ENCODE measurements at regions not wholly inside any gene's neighbourhood (a gene's known extent, or its start where the extent isn't known, plus 50 kb on each side); places are given as distances from the start of the nearest gene placed in this dataset.

DNA sequence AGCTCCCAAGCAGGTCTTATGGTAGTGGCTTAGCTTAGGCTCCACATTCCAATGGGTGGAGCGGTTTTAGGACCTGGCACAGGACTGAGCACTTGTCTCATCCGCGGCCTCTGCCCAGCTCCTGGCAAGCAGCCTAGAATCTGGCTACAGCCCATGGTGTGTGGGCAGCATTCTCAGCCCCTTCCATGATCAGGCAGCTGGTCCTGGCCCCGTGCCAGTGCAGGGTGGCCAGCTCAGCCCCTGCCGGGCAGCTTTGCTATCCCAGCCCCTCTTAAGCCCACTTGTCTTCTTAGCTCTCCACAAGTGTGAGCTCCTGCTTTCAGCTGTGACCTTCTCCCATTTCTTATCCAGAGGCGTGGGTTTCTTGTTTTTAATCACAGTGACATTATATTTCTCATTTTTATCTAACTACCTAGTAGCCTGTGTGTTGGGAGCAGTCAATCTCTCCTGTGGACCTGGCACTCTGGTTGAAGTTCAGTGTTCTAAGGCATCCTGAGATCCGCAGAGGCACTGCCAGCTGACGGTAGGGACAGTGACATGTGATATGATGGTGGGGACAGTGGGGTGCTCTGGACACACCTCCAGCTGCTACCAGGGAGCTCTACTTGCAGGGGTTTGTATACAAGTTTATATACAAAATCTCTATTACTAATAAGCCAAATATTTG, 84.5 kb upstream of the PRNP start:
- no peak for DNase-seq (ENCODE audit: low read depth in 2 of 3, low spot score in 2 of 3)

DNA sequence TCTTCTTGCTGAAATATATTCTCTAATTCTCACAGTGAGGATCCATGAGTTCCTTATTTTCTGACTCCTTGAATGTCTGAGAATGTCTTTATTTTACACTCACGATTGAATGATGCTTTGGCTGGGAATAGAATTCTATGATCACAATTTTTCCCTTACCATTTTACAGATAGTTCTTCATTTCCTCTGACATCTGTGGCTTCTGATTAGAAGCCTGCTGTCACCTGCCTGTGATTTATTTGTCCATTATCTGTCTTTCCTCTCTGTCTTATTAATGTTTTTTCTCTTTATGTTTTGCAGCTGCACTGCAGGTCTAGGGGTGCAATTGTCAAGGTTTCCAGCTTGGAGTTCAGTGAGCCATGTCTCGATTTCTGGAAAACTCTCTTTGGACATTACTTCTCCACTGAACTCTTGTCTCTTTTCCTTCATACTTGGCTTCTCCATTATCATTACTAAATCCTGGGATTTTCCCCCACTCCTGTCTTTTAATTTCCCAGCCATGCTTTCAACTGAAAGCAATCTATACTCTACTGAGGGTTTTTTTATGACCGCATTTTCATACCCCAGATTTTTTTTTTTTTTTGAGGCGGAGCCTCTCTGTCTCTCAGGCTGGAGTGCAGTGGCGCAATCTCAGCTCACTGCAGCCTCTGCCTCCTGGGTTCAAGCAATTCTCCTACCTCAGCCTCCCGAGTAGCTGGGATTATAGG, 85.8 kb upstream of the PRNP start:
- DNase-seq (ENCODE audit: low read depth in 2 of 3, low spot score in 2 of 3): no peak

DNA sequence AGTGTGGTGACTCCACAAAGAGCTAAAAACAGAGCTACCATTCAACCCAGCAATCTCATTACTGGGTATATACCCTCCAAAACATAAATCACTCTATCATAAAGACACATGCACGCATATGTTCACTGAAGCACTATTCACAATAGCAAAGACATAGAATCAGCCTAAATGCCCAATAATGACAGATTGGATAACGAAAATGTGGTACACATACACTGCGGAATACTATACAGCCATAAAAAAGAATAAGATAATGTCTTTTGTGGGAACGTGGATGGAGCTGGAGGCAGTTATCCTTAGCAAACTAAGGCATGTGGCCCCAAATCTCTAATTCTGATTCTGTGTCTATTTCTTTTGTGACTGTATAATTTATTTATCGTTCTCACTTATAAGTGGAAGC, 89.0 kb upstream of the PRNP start:
- DNase-seq (ENCODE audit: low read depth in 2 of 3, low spot score in 2 of 3): no peak

DNA sequence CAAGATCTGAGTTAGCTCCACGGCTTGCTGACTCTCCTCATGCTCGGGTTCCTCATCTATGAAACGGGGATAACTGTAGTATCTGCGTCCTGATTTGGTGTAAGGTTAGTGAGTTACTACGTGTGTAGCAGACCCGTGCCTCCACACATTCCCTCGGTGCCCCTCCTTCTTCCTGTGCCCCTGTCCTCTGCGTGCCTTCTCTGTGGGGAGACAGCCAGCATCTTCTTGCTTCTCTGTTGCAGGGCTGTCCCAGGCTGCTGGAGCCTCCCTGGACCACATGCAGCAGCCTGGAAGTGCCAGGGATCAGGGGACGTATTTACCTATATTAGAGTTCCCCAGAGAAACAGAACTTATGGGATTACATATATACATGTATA, 93.1 kb upstream of the PRNP start:
- DNase-seq (ENCODE audit: low read depth in 2 of 3, low spot score in 2 of 3): no peak

DNA sequence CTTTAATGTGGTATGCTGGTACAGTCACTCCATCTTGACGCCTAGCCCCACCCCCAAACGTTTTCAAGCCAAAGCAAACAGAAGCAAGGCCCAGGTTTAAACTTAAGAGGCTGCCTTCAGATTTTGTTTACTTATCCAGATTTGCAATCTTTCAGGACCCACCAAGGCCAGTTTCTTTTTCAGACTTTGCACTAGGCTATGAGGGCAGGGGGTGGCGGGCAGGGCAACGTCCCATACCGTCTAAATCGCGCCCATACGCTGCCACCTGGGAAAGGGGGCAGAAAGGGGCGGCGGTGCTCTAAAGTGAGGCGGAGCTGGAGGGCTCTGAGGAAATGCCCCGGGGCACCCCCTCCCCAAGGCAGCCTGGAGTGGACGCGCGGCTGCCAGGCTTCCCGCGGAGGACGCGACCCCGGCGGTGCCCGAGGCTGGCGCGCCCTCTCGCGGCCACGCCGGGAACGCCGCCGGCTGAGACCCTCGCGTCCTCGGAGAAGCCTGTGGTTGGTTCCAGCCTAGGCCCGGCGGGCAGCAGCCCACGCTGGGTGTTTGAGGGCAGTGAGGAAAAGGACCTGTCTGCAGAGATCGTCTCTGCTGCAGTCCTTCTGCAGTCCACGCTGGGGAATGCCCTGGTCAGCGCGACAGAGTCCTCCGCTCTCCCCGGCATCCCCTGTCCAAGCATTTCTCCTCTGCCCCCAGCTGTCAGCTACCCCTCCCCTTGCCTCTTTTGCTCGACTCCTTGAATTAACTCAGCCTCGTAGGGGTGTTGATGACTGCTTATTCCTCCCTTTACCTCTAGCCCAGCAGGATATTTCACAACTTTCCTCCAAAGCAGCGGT, 93.7 kb upstream of the PRNP start:
- DNase-seq (ENCODE audit: low read depth in 2 of 3, low spot score in 2 of 3): peak; percentile 34 to 48 (median 39)

DNA sequence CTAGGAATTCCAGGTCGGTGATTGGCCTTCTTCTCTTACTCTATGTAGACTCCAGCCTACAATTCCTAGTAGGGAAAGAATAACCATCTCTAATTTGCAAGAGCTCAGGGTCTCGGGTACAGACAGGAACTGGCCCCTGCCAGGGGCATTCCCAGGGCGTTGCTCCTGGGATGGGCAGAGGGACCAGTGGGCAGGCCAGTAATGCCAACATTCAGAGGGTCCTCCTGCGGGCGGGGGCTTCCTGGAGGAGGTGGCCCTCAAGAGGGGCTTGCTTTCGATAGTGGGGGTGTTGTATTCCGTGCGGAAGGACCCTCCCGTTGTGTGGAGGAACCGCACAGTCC, 94.3 kb upstream of the PRNP start:
- no peak for DNase-seq (ENCODE audit: low read depth in 2 of 3, low spot score in 2 of 3)

DNA sequence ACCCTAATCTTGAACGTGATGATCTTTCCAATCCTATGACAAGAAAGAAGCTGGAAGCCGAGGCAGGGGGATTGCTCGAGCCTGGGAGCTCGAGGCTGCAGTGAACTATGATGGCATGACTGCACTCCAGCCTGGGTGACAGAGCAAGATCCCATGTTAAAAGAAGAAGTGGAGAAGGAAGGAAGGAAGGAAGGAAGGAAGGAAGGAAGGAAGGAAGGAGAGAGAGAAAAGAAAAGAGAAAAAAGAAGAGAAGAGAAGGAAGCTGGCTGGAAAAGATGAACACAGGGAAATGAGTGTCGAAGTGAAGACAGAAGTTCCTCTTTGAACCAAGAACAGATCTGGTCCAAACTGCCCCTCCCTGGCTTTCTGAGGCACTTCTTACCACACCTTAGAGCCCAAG, 100.5 kb upstream of the PRNP start:
- no peak for DNase-seq (ENCODE audit: low read depth in 2 of 3, low spot score in 2 of 3)

DNA sequence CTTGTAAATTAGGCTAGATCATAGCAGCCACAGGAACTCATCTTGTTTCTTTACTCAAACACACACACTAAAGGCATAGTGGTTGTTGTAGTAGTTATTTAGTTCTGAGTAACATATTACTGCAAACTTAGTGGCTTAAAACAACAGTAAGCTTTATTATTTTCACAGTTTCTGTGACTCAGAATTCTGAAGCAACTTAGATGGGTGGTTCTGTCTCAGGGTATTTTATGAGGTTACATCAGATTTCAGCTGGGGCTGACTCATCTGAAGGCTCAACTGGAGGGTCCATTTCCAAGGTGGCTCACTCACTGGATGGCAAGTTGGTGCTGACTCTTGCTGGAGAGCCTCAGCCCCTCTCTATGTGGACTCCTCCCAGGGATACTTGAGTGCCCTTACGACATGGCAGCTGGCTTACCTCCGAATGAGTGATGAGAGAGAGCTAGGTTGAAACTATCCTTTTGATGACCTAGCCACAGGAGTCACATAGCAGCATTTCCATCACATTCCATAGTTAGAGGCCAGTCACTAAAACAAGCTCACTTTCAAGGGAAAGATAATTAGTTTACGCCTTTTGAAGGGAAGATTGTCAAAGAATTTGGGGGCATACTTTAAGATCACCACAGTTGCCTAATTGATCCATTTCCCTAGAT, 101.0 kb upstream of the PRNP start:
- no peak for DNase-seq (ENCODE audit: low read depth in 2 of 3, low spot score in 2 of 3)

DNA sequence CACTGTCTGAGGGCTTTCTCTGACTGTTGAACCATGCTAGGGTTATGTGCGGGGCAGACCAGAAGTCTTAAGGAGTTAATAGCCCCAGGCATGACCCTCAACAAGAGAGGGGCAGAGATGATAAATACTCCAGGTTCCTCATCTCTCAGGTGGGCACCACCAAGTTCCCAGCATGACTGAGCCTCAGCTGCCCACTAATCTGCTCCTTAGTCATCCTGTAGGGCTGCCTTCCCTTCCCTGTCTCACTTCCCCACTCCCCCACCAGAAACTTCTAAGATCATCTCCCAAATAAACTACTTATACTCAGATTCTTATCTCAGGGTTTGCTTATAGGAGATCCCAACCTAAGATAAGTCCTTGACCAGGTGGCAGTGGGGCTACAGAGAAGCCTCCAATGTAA, 101.7 kb upstream of the PRNP start:
- DNase-seq (ENCODE audit: low read depth in 2 of 3, low spot score in 2 of 3): no peak

DNA sequence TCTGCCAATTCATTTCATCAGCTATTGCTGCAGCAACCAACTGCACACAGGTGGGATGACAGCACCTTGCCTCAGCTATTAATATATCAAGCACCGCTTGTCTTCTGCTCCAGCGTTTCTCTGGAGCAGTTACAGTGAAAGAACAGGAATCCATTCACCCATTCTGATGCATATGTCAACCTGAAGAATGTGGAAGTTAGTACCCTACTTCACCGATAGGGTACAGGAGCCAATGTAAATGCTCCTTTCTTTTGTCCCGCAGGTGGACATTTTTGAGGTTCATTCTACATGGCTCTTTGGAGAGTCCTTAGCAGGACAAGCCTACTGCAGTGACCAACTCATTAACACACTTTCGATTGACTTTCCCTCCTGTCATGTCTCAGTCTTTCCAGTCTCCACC, 104.4 kb upstream of the PRNP start:
- no peak for DNase-seq (ENCODE audit: low read depth in 2 of 3, low spot score in 2 of 3)

DNA sequence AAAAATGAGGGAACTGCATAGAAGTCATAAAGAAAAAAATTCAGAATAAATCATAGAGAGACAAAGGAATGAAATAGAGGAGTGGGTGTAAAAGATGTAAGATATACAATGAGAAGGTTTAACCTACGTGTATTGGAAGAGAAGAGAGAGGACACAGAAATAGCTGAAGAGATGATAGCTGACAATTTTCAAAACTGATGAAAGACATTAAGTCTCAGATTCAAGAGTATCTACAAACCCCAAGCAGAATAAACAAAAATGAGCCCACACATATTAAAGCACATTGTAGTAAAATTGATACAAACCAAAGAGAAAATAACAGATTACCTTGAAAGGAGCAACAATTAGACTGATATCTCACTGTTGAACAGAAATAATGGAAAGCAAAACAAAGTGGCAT, 107.9 kb upstream of the PRNP start:
- no peak for DNase-seq (ENCODE audit: low read depth in 2 of 3, low spot score in 2 of 3)

DNA sequence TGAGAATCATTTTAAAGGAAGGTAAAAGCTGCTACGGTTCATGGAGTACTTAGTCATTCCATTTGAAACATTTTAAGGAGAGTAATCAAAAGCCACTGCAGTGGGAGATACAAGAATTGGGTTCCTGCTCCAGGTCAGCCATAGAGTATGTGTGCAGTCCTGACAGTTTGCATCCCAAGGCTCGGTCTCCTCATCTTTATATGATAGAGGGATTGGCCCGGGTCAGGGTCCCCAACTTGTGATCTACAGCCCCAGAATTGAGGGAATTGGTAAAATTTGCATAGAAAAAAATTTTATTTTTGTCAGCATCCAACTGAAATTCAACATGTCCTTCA, 111.9 kb upstream of the PRNP start:
- no peak for DNase-seq (ENCODE audit: low read depth in 2 of 3, low spot score in 2 of 3)

DNA sequence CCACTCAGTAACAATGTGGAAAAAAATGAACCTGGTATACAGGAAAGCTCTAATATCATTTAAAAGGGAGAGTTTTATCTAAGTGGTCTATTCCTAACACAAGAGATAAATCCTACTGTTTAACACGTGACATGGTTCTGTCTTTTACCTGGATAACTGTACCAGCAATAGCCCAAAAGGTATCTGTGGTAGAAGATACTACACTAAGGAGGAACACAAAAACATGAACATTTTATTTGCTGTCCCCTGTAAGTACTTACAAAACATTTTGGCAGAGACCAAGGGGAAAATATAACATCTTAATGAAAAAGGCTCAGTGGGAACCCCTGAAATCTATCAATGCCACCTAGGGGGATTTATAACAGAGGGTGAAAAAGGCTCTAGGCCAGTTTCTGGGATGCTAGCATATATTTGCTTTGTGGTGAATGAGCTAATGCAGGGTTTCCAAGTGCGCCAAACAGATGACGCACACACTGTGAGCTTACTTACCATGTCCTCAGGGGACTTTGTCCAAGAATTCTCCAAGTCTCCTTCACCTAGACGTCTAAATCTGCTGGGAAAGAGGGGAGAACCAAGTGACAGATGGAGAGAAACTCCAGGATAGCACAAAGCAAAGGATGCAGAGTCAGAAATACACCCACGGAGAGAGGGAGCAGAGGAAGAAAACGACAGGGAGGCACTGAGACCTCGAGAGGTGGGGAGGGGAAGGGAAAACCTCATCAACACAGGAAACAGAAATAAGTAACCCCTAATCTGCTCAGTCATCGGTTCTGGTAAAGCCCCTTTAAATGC, 112.5 kb upstream of the PRNP start:
- DNase-seq (ENCODE audit: low read depth in 2 of 3, low spot score in 2 of 3): no peak

DNA sequence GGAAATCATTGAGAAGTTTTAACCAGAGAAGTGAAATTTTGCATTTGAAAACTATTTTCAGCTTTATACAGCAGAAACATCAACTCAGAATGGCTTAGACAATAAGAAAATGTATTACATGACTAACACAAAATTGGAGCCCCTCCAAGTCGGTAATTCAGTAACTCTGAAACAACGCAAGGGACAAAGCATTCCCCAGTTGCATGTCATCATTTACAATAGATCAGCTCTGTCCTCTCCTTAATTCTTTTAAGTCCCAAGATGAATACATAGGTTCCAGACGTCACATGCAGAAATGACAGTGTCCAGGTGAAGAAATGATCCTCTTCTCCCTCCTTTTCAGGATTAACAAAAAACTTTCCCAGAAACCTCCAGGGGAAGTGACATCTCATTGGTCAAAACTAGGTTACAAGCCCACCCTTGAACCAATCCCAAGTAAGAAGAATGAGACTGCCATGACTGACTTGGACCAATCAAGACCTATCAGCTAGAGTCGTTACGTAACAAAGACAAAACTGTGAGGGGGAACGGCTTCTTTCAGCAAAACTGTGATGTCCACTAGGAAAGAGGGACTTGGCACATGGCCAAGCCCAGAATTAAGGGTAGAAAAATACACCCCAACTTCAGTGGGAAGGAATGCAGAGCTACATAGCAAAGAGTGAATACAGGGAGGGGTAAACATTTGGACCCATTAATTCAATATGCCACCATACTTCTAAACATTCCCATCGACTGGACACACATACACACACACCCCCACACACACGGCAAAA, 114.3 kb upstream of the PRNP start:
- DNase-seq (ENCODE audit: low read depth in 2 of 3, low spot score in 2 of 3): no peak

DNA sequence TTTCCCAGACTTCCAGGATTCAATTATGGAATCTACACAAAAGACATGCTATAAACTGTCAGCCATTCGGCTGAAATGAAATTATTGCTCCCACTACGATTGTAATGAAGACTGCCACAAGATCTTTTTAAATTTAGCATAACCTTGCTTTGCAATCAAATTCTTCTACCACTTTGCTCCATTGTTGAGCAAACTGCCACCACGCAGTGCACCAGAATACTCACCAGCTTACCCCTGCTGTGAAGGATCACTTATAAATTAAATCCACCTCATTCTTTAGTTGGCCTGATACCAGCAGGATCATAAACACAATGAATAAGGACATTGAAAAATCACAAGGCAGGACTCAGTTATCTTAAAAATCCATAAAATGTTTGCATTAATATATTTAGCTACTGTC, 116.4 kb upstream of the PRNP start:
- no peak for DNase-seq (ENCODE audit: low read depth in 2 of 3, low spot score in 2 of 3)

DNA sequence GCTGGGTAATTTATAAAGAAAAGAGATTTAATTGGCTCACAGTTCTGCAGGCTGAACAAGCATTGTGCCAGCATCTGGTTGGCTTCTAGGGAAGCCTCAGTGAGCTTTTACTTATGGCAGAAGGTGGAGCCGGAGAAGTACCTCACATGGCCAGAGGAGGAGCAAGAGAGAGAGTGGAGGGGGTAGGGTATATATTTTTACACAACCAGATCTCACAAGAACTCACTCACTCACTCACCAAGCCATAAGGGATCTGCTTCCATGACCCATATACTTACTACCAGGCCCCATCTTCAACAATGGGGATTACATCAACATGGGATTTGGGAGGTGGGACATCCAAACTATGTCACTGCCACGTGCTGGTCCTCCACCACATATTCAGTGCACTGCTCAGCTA, 117.2 kb upstream of the PRNP start:
- no peak for DNase-seq (ENCODE audit: low read depth in 2 of 3, low spot score in 2 of 3)

DNA sequence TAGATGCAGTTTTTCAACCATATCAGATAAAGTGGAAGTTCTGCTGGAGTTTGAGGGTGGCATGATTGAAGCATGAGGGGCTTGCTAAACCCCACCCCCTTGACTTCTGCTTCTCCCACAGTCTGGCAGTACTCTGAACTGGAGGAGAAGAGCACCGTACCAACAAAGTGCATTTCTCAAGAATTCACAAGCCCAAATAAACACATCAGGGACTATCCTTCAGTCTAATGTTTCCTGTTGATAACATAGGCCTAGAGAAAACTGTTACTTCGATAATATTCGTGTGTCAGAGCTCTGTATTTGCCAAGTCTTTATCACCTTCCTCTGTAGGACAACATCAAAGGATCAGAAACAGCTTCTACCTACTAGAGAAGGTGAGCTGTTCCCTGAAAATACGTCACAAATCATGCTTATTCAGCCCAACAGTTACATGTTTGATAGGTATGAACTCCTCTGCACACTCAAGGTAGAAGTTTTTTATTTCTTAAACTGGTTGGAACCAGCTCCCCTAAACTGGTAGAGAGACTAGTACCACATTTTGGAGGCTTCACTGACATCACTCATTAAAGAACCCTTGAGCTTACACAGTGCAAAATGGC, 117.8 kb upstream of the PRNP start:
- no peak for DNase-seq (ENCODE audit: low read depth in 2 of 3, low spot score in 2 of 3)

DNA sequence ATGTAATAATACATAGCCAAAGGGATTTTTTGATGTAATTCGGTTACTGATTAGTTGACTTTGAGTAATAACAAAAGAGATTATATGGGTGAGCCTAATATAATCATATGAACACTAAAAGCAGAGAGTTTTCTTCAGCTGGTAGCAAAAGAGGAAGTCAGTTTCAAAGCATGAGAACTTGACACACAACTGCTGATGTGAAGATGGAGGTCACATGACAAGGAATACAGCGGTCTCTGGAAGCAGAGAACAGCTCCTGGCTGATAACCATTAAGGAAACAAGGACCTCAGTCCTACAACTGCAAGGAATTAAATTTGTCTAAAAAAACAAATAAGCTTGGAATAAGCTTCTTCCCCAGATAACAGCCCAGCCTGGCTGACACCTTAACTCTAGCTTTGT, 119.1 kb upstream of the PRNP start:
- no peak for DNase-seq (ENCODE audit: low read depth in 2 of 3, low spot score in 2 of 3)

DNA sequence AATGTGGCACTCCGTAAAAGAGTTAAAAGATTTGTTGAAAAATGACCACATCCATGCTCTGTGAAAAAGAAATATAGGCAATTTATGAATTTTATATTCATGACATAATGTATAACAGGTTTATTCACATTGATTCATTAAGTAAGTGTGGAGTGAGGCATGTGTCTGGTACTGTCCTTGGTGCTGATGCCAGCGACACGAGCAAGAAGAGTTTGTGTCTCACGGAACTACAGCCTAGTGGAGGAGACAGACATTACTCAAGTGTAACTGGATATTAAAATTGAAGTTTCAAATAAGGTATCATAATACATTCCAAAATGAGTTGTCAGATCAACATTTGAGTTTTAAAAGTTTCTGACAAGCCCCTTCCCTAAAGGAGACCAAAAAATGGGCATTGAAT, 122.7 kb upstream of the PRNP start:
- no peak for DNase-seq (ENCODE audit: low read depth in 2 of 3, low spot score in 2 of 3)

DNA sequence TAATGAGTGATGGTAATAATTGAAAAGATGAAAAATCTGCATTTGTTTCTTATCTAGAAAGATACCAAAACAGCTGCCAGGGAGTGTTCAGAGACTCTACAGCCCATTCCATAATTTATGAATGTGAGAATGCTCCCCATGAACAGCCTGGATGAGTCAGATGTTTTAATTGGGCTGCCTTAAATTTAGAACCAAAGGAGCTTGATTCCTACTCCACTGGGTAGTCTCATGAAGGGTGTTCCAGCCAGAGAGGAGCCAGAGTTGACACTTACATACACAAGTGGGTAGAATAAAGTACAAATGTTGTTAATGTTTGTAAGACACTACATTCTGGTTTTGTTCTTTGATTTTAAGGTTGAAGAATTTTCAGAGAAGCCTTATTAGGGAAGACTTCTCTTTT, 123.2 kb upstream of the PRNP start:
- DNase-seq (ENCODE audit: low read depth in 2 of 3, low spot score in 2 of 3): no peak
